H54 (cell line): ENCODE measurements at regions not wholly inside any gene's neighbourhood (a gene's known extent, or its start where the extent isn't known, plus 50 kb on each side); places are given as distances from the start of the nearest gene placed in this dataset.

Source experiments
- DNase-seq: peaks from one replicate; pipeline ENCODE4 v3.0.0; 2011; ENCODE audit warnings: low spot score, mixed read lengths; ENCODE audit not compliant: insufficient read length
- FAIRE-seq: peaks from 3 replicates; lab custom pipeline; 2011; peaks lifted over from hg19 to GRCh38; lab: Jason Lieb, UNC
- POLR2A ChIP-seq: IDR thresholded peaks from 2 replicates; pipeline ENCODE4 v1.6.1; 2011; ENCODE audit warnings: low read depth, mild to moderate bottlenecking, low read length

GRCh38 chr2:2577407-2577831 is 246.3 kb upstream of the MYT1L start:
- DNase-seq: no peak
- no peak for TF ChIP-seq POLR2A
- no peak for FAIRE-seq

GRCh38 chr2:2575870-2576386 is 244.9 kb upstream of the MYT1L start:
- FAIRE-seq: no peak
- no peak for DNase-seq

GRCh38 chr2:2575181-2575577 is 244.1 kb upstream of the MYT1L start:
- FAIRE-seq (no peak), DNase-seq (no peak)
- TF ChIP-seq POLR2A: no peak

More at GRCh38 chr2:2575870-2576386, 244.9 kb upstream of the MYT1L start:
- no peak for TF ChIP-seq POLR2A

- FAIRE-seq (no peak), DNase-seq (no peak)
- no peak for TF ChIP-seq POLR2A
These were observed 243.5 kb upstream of the MYT1L start for GRCh38 chr2:2574401-2575180.

- TF ChIP-seq POLR2A: no peak
- no peak for FAIRE-seq
- no peak for DNase-seq
These were observed 242.7 kb upstream of the MYT1L start for GRCh38 chr2:2573658-2574293.

- FAIRE-seq (no peak), DNase-seq (no peak)
- TF ChIP-seq POLR2A: no peak
These were observed 242.1 kb upstream of the MYT1L start for GRCh38 chr2:2573205-2573604.

GRCh38 chr2:2572393-2573204 is 241.5 kb upstream of the MYT1L start:
- no peak for FAIRE-seq
- TF ChIP-seq POLR2A: no peak

GRCh38 chr2:2571301-2572150 is 240.5 kb upstream of the MYT1L start:
- FAIRE-seq (no peak), DNase-seq (no peak)
- TF ChIP-seq POLR2A: no peak

More at GRCh38 chr2:2572393-2573204, 241.5 kb upstream of the MYT1L start:
- DNase-seq: no peak

- FAIRE-seq (no peak), DNase-seq (no peak)
- no peak for TF ChIP-seq POLR2A
These were observed 239.8 kb upstream of the MYT1L start for GRCh38 chr2:2570871-2571270.

GRCh38 chr2:2570360-2570759 is 239.3 kb upstream of the MYT1L start:
- no peak for DNase-seq
- no peak for FAIRE-seq
- TF ChIP-seq POLR2A: no peak

- DNase-seq (no peak), FAIRE-seq (no peak)
- TF ChIP-seq POLR2A: no peak
These were observed 238.8 kb upstream of the MYT1L start for GRCh38 chr2:2569836-2570235.

GRCh38 chr2:2569306-2569705 is 238.2 kb upstream of the MYT1L start:
- FAIRE-seq (no peak), DNase-seq (no peak)
- no peak for TF ChIP-seq POLR2A

GRCh38 chr2:2568411-2568810 is 237.3 kb upstream of the MYT1L start:
- FAIRE-seq (no peak), DNase-seq (no peak)
- no peak for TF ChIP-seq POLR2A
